HepG2 (cell line): ENCODE measurements at regions not wholly inside any gene's neighbourhood (a gene's known extent, or its start where the extent isn't known, plus 50 kb on each side); places are given as distances from the start of the nearest gene placed in this dataset.

Experiments used
- ATAC-seq: fragments of 200-7000 bp; cut with Tn5 transposase; 3 replicates; pipeline ENCODE4 v1.9.1; 2020; ENCODE audit warnings: mild to moderate bottlenecking, moderate library complexity
- BruUV-seq: library from RNA; stranded (reverse); fragments of 400-500 nt; replicated peaks from 2 replicates; lab custom pipeline; 2021; lab: Mats Ljungman, UMichigan
- CTCF ChIA-PET: fragments of 300-600 bp; formaldehyde crosslinking; extraction: SDS; loops from one replicate; lab custom pipeline; 2021; ENCODE audit warnings: low total read pairs, inconsistent platforms, low intra/inter-chr PET ratio; lab: Yijun Ruan, JAX
- POLR2A ChIA-PET: fragments of 350-600 bp; sonication (Branson Sonifier 250); formaldehyde crosslinking; loops from one replicate; lab custom pipeline; 2020; ENCODE audit warnings: antibody characterized with exemption, inconsistent platforms; lab: Yijun Ruan, JAX
- DNase-seq: peaks from one replicate; pipeline ENCODE4 v3.0.0-alpha.2; 2015; ENCODE audit warnings: low spot score
- FAIRE-seq: peaks from 3 replicates; lab custom pipeline; 2011; peaks lifted over from hg19 to GRCh38; lab: Jason Lieb, UNC
- H2AFZ ChIP-seq: one replicate; pipeline ENCODE4 v1.6.1; 2011; ENCODE audit warnings: low read length, inconsistent platforms
- H3K27ac ChIP-seq: fragments of 300-600 bp; 3 replicates; pipeline ENCODE4 v1.8.0; 2011; ENCODE audit warnings: mixed run types, mild to moderate bottlenecking, mixed read lengths, low read length, inconsistent platforms; ENCODE audit not compliant: insufficient read depth; ENCODE audit errors: extremely low read length
- H3K27me3 ChIP-seq, 2 experiments: fragments of 200-600 bp in 1 of 2; 2 replicates in 1 of 2; 3 replicates in 1 of 2; pipeline versions ENCODE4 v1.6.0 to v1.8.0; 2011; ENCODE audit warnings: low read length in 2 of 2, mild to moderate bottlenecking in 2 of 2, moderate library complexity in 2 of 2, inconsistent platforms in 1 of 2; ENCODE audit not compliant: insufficient read depth in 2 of 2, control insufficient read depth in 1 of 2
- H3K36me3 ChIP-seq, 2 experiments: fragments of 200-600 bp in 1 of 2; replicated peaks in 1 of 2; 2 replicates in 1 of 2; 3 replicates in 1 of 2; pipeline versions ENCODE4 v1.5.1 to v1.8.0; 2011; ENCODE audit warnings: low read length in 2 of 2, inconsistent platforms in 1 of 2; ENCODE audit not compliant: insufficient read depth in 2 of 2, control insufficient read depth in 1 of 2
- H3K4me1 ChIP-seq: 2 replicates; pipeline ENCODE4 v1.5.1; 2012; ENCODE audit warnings: low read length, inconsistent platforms; ENCODE audit not compliant: insufficient read depth
- H3K4me2 ChIP-seq: 2 replicates; pipeline ENCODE4 v1.6.0; 2011; ENCODE audit warnings: low read depth, low read length, inconsistent platforms
- H3K4me3 ChIP-seq, 3 experiments: fragments of 200-600 bp in 1 of 3; sonication (generic), shearing (Covaris generic) in 1 of 3; replicated peaks in 1 of 3; 2 replicates each; pipeline ENCODE4 v1.5.1; 2011 to 2016; ENCODE audit warnings: low read length in 3 of 3, inconsistent platforms in 2 of 3, low read depth in 2 of 3, mild to moderate bottlenecking in 2 of 3, control low read depth in 1 of 3, mixed read lengths in 1 of 3; ENCODE audit not compliant: insufficient read depth in 1 of 3
- H3K79me2 ChIP-seq: one replicate; pipeline ENCODE4 v1.6.1; 2011; ENCODE audit warnings: low read length, inconsistent platforms; ENCODE audit not compliant: insufficient read depth
- H3K9ac ChIP-seq: 2 replicates; pipeline ENCODE4 v1.6.0; 2011; ENCODE audit warnings: mild to moderate bottlenecking, low read depth, low read length, inconsistent platforms; ENCODE audit not compliant: insufficient read depth
- H3K9me3 ChIP-seq: 2 replicates; pipeline ENCODE4 v1.5.1; 2012; ENCODE audit warnings: mild to moderate bottlenecking, low read length
- H4K20me1 ChIP-seq: 2 replicates; pipeline ENCODE4 v1.6.0; 2011; ENCODE audit warnings: inconsistent platforms, mild to moderate bottlenecking, low read length, moderate library complexity; ENCODE audit not compliant: insufficient read depth
- CBX1 ChIP-seq: IDR thresholded peaks from one replicate; pipeline ENCODE4 v1.6.1; 2016; ENCODE audit warnings: antibody characterized with exemption, low read depth
- MED1 ChIP-seq: sonication (generic); formaldehyde crosslinking; IDR thresholded peaks from 2 replicates; pipeline ENCODE4 v1.4.0; 2020; ENCODE audit warnings: missing genetic modification reagents
- NFYB ChIP-seq: sonication (generic); formaldehyde crosslinking; IDR thresholded peaks from 2 replicates; pipeline ENCODE4 v1.4.0; 2020; ENCODE audit warnings: missing genetic modification reagents
- NFYC ChIP-seq: IDR thresholded peaks from 2 replicates; pipeline ENCODE4 v1.6.1; 2016; ENCODE audit warnings: missing genetic modification reagents, missing compliant biosample characterization
- RNF2 ChIP-seq: fragments of 450-650 bp; conservative IDR thresholded peaks from 2 replicates; pipeline ENCODE4 v1.6.1; 2016; ENCODE audit warnings: low read depth
- ZBTB3 ChIP-seq: sonication (generic); formaldehyde crosslinking; IDR thresholded peaks from 2 replicates; pipeline ENCODE4 v1.4.0; 2020; ENCODE audit warnings: low read depth, mild to moderate bottlenecking, moderate library complexity, missing genetic modification reagents, borderline replicate concordance
- ZNF143 ChIP-seq: sonication (generic); formaldehyde crosslinking; IDR thresholded peaks from 2 replicates; pipeline ENCODE4 v1.4.0; 2020; ENCODE audit warnings: missing genetic modification reagents
- ZNF614 ChIP-seq: IDR thresholded peaks from 2 replicates; pipeline ENCODE4 v1.6.1; 2018; ENCODE audit warnings: missing biosample characterization, missing genetic modification reagents, inconsistent platforms, borderline replicate concordance
- ZSCAN22 ChIP-seq: sonication (generic); formaldehyde crosslinking; IDR thresholded peaks from 2 replicates; pipeline ENCODE4 v1.4.0; 2020; ENCODE audit warnings: mild to moderate bottlenecking, missing genetic modification reagents
- WGBS: methylation state at CpG from one replicate; pipeline ENCODE4 v1.1.6; 2017; ENCODE audit warnings: low lambda C conversion rate; 5-methylcytosine and 5-hydroxymethylcytosine counted together
- in situ Hi-C: cut with HindIII; loops from 2 replicates; pipeline ENCODE4 v1.10.0; 2017; ENCODE audit warnings: low pct_unique_long_range_greater_than_20kb; ENCODE audit not compliant: extremely low pct_ligation_motif_present
- intact Hi-C: fragments of 100-400 bp; cut with micrococcal nuclease; formaldehyde crosslinking; loops from one replicate; pipeline ENCODE4 v1.10.0; 2022; ENCODE audit not compliant: unreplicated experiment
- TF ChIP-seq, protein P1 (sequence below): IDR thresholded peaks from 2 replicates; pipeline ENCODE4 v1.6.1; 2016; ENCODE audit warnings: control low read depth

DNA sequence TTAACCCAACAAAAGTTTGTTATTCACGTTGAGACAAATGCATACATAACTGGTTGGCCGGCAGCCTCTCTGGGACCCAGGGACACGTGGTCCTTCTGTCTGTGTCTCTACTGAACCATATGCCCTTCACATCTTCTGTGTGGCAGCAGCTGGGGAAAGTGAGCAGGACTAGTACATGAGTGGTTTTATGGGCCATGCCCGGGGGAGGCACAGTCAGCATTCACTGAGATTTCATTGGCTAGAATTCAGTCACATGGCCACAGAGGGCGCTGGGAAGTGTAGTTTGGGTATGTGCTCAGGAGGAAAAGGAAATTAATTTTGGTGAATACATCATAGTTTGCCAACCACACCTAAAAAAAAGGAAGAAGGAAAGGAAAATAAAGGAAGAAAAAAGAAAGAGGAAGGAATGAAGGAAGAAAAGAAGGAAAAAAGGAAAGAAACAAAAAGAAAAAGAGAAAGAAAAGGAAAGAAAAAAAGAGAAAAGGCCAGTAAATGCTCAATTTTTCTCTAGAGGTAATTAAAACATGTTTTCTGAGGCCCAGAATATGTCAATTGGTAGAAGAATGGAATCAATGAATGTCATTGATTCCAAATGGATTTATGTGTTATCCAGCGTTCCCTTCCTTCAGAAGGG lies 55.9 kb upstream of the KIRREL3 start:
- no peak overlapping the region for H3K4me3 ChIP-seq
- in situ Hi-C loops (no loop called here), intact Hi-C loops (no loop called here)
- H3K27ac ChIP-seq, result no peak overlapping the region
- H3K36me3 ChIP-seq, result no peaks in the 10 kb centered on the region
- 2% methylated on average over 6 of the region's 6 CpGs for WGBS
- no peaks in the 10 kb centered on the region for H3K9me3 ChIP-seq
- DNase-seq (no peak), ATAC-seq (no peak), FAIRE-seq (no peak)
- POLR2A ChIA-PET, result no interaction called here
- CTCF ChIA-PET, result no interaction called here
- no peaks in the 10 kb centered on the region for H3K79me2 ChIP-seq
- H3K9ac ChIP-seq, result no peak overlapping the region
- H3K4me2 ChIP-seq, result no peak overlapping the region
- no peak overlapping the region for H2AFZ ChIP-seq
- H3K27me3 ChIP-seq, result peaks cover 0 to 4% of the 10 kb centered on the region in 2 experiments; a peak in 1 of 5 replicates
- peak; percentile 63 for TF ChIP-seq NFYB (CRISPR knock-in tag)
- no peak for TF ChIP-seq ZSCAN22
- TF ChIP-seq ZBTB3 (CRISPR knock-in tag), result no peak
- peak; percentile 70 for TF ChIP-seq ZNF143 (CRISPR knock-in tag)
- TF ChIP-seq ZNF614 (CRISPR knock-in tag), result no peak
- TF ChIP-seq, protein P1, sequence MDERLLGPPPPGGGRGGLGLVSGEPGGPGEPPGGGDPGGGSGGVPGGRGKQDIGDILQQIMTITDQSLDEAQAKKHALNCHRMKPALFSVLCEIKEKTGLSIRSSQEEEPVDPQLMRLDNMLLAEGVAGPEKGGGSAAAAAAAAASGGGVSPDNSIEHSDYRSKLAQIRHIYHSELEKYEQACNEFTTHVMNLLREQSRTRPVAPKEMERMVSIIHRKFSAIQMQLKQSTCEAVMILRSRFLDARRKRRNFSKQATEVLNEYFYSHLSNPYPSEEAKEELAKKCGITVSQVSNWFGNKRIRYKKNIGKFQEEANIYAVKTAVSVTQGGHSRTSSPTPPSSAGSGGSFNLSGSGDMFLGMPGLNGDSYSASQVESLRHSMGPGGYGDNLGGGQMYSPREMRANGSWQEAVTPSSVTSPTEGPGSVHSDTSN (CRISPR knock-in tag), result no peak
- no peak for TF ChIP-seq MED1 (CRISPR knock-in tag)
- TF ChIP-seq NFYC, result peak; percentile 38; the same call in 1 of the 2 replicates
- no peak for TF ChIP-seq RNF2
- BruUV-seq, result no TSS peak
- H3K4me1 ChIP-seq, result no peaks in the 10 kb centered on the region
- no peaks in the 10 kb centered on the region for H4K20me1 ChIP-seq

DNA sequence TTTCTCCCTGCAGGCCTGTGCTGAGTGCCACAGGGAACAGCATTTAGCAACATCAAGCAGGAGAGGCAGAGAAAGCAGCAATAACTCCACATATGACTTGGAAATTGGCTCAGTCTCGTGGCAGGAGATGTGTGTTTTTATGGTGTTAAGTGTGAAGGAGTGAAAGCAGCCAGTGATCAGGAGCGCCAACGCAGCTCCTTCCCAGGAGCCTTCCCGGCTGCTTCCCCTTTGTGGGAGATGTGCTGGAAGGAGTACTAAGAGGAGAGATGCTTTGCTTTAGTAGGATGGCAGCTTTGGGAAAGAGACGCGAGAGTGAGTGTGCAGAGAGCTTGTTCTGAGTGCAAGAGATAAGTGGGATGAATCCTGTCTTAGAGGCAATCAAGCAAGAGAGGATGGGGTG lies 54.7 kb upstream of the KIRREL3 start:
- H3K79me2 ChIP-seq, result no peaks in the 10 kb centered on the region
- TF ChIP-seq CBX1, result no peak
- H3K36me3 ChIP-seq, result no peaks in the 10 kb centered on the region
- POLR2A ChIA-PET, result no interaction called here
- FAIRE-seq (no peak), DNase-seq (no peak), ATAC-seq (no peak)
- no peaks in the 10 kb centered on the region for H3K4me1 ChIP-seq
- WGBS, result 1% methylated on average over 6 of the region's 6 CpGs
- no TSS peak for BruUV-seq
- H3K9me3 ChIP-seq, result no peaks in the 10 kb centered on the region
- no peaks in the 10 kb centered on the region; a peak in 1 of 5 replicates for H3K27me3 ChIP-seq
- H3K4me3 ChIP-seq, result no peak overlapping the region
- no peak overlapping the region for H2AFZ ChIP-seq
- in situ Hi-C loops (no loop called here), intact Hi-C loops (no loop called here)
- CTCF ChIA-PET, result no interaction called here
- H3K9ac ChIP-seq, result no peak overlapping the region
- no peaks in the 10 kb centered on the region for H4K20me1 ChIP-seq
- H3K27ac ChIP-seq, result no peak overlapping the region
- H3K4me2 ChIP-seq, result no peak overlapping the region
